ENCODE measurements at regions not wholly inside any gene's neighbourhood (a gene's known extent, or its start where the extent isn't known, plus 50 kb on each side); places are given as distances from the start of the nearest gene placed in this dataset.

DNA sequence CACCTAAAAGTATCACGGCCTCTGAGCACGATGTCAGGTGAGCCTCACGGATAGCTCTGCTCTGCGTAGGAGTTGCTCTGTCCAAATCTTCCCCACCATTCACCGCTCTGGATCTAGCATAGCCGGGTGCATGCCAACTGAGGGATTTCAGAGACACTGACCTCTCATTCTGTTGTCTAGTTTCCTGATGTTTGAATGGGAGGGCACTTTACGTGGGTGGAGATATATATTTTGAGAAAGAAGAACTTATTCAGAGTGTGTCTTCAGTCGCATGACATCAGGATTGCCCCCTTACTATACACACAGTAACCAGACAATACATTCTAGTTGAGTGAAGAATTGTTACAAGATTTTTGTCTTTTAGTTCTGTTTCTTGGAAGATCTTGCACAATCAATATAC, 96.5 kb upstream of the CITED2 start:
- intact Hi-C loops (cut with DNase I), result no loop called here
- no peaks in the 10 kb centered on the region for H3K4me1 ChIP-seq (replicated peaks)
- H3K27me3 ChIP-seq (replicated peaks; ENCODE audit: insufficient read depth), result no peaks in the 10 kb centered on the region
- no peak overlapping the region for H3K27ac ChIP-seq
- no peaks in the 10 kb centered on the region for H3K9me3 ChIP-seq
- WGBS, result 94% methylated on average over 8 of the region's 8 CpGs
- H3K4me3 ChIP-seq, result no peak overlapping the region
- TF ChIP-seq POLR2AphosphoS5 (IDR thresholded peaks at IDR 0.05), result no peak
- no peak for TF ChIP-seq POLR2A (IDR thresholded peaks at IDR 0.05)
- TF ChIP-seq, protein P1, sequence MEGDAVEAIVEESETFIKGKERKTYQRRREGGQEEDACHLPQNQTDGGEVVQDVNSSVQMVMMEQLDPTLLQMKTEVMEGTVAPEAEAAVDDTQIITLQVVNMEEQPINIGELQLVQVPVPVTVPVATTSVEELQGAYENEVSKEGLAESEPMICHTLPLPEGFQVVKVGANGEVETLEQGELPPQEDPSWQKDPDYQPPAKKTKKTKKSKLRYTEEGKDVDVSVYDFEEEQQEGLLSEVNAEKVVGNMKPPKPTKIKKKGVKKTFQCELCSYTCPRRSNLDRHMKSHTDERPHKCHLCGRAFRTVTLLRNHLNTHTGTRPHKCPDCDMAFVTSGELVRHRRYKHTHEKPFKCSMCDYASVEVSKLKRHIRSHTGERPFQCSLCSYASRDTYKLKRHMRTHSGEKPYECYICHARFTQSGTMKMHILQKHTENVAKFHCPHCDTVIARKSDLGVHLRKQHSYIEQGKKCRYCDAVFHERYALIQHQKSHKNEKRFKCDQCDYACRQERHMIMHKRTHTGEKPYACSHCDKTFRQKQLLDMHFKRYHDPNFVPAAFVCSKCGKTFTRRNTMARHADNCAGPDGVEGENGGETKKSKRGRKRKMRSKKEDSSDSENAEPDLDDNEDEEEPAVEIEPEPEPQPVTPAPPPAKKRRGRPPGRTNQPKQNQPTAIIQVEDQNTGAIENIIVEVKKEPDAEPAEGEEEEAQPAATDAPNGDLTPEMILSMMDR (IDR thresholded peaks at IDR 0.05), result no peak
- DNase-seq (ENCODE audit: low spot score), result no peak
- H3K36me3 ChIP-seq, result no peaks in the 10 kb centered on the region

DNA sequence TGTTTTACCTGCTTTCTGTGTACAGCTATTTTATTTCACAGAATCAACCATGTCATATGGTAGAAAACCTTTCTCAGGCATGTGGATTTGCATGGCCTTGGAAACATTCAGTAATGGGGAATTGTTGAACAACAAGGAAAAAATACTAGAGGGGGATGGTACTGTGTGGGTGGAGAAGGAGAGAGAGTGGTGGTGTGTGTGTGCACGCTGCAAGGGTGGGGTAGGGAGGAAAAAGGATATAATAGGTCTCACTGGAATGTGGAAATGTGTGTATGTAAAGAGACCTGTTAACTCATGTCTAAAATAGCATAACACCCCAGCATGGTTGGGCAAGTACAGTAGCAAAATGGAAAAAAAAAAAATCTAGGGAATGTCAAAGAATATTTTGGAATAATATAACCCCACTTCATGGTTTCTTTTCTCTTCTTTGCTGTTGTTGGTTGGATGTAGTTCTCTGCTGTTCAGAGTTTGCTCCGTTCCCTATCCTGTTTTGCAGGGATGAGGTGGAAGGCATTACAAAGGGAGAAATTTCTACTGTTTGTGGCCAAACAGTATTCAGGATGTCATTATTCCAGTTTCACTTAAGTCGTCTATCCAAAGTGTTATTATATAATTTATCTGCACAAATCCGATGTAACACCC, 93.9 kb upstream of the CITED2 start:
- TF ChIP-seq POLR2AphosphoS5 (IDR thresholded peaks at IDR 0.05) (no peak), POLR2A (IDR thresholded peaks at IDR 0.05) (no peak)
- TF ChIP-seq, protein P1 (IDR thresholded peaks at IDR 0.05), result no peak
- DNase-seq (ENCODE audit: low spot score), result no peak
- Histone ChIP-seq H3K4me3 (no peak overlapping the region), H3K36me3 (no peaks in the 10 kb centered on the region), H3K9me3 (no peaks in the 10 kb centered on the region), H3K27me3 (replicated peaks; ENCODE audit: insufficient read depth) (no peaks in the 10 kb centered on the region), H3K27ac (no peak overlapping the region), H3K4me1 (replicated peaks) (no peaks in the 10 kb centered on the region)
- WGBS, result 62% methylated on average over 4 of the region's 4 CpGs
- intact Hi-C loops (cut with DNase I), result no loop called here

DNA sequence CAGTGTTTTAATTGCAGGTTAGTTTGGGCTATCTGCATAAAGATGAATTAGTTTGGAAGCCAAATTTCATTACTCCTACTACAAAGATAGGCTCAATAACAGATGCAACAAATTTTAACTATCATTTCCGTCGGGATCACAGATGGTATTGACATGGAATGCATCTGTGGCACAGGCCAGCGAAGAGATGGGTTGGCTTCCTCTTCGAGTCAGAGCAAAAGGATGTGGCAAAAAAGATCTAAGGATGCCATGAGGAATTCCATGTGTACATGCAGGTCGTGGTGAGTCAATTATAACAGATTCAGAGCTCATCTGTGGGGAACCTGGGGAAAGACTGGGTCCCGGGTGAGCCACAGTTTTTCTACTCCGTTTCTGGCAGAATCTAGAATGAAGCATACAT, 83.0 kb upstream of the CITED2 start:
- H3K36me3 ChIP-seq, result no peaks in the 10 kb centered on the region
- intact Hi-C loops (cut with DNase I), result no loop called here
- no peaks in the 10 kb centered on the region for H3K4me1 ChIP-seq (replicated peaks)
- no peak overlapping the region for H3K4me3 ChIP-seq
- H3K27ac ChIP-seq, result no peak overlapping the region
- TF ChIP-seq, protein P1 (IDR thresholded peaks at IDR 0.05), result no peak
- TF ChIP-seq POLR2AphosphoS5 (IDR thresholded peaks at IDR 0.05) (no peak), POLR2A (IDR thresholded peaks at IDR 0.05) (no peak)
- no peak for DNase-seq (ENCODE audit: low spot score)
- no peaks in the 10 kb centered on the region for H3K9me3 ChIP-seq
- no peaks in the 10 kb centered on the region for H3K27me3 ChIP-seq (replicated peaks; ENCODE audit: insufficient read depth)
- WGBS, result 82% methylated on average over 7 of the region's 7 CpGs

DNA sequence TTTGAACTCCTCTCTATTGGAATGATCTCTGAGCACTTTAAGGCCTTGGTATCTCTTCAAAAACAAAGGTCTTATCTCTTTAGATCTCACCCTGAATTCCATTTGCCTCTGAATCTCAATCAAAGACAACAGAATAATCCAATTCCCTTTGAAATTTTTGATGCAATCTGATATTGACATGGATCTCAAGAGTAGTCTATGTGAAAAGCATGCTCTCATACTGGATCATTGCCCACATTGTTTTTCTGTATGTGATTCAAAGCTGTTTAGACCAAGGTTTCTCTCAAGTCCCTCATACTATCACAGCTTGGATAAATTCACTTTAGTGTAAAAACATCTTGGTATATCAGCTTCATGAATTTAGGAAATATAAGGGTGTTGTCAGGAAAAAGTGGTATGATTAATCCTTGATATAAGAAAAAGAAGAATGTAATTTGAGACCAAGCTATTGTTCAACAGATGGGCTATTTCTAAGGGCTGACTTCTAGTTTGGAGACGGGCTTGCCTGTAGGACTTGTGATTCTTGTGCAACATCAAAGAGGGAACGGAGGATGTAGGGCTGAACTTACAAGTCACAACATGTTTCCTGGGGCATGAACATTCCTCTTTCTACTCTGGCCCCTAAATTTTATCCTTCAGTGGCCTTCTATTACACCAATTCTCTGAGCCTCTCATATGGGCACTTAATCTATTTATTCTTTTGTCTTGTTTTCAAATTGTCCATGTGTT, 77.9 kb upstream of the CITED2 start:
- H3K9me3 ChIP-seq, result no peaks in the 10 kb centered on the region
- 53% methylated on average over 2 of the region's 2 CpGs for WGBS
- intact Hi-C loops (cut with DNase I), result no loop called here
- no peak for TF ChIP-seq POLR2AphosphoS5 (IDR thresholded peaks at IDR 0.05)
- TF ChIP-seq, protein P1 (IDR thresholded peaks at IDR 0.05), result no peak
- no peak for TF ChIP-seq POLR2A (IDR thresholded peaks at IDR 0.05)
- no peaks in the 10 kb centered on the region for H3K4me1 ChIP-seq (replicated peaks)
- H3K27ac ChIP-seq, result no peak overlapping the region
- no peak overlapping the region for H3K4me3 ChIP-seq
- no peak for DNase-seq (ENCODE audit: low spot score)
- H3K27me3 ChIP-seq (replicated peaks; ENCODE audit: insufficient read depth), result no peaks in the 10 kb centered on the region
- H3K36me3 ChIP-seq, result no peaks in the 10 kb centered on the region

DNA sequence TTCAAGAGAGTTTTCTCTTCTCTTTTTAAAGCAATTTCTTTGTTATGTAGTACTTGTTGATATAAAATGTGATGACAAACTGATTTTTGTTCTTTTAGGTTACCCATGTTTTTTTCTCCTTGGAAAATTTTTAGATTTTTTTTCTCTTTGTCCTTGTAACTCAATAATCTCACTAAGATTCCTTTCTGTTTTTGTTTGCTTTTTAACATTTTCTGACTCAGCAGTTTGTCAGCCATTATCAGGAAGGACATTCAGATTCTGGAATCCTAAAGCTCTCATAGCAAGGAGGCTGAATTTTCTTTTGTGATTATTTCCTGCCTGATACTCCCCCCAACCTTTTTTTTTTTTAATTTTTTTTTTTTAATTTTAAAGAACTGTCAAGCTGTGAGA, 75.2 kb upstream of the CITED2 start:
- H3K36me3 ChIP-seq, result no peaks in the 10 kb centered on the region
- H3K4me3 ChIP-seq, result no peak overlapping the region
- no peak overlapping the region for H3K27ac ChIP-seq
- no peak for TF ChIP-seq POLR2A (IDR thresholded peaks at IDR 0.05)
- TF ChIP-seq, protein P1 (IDR thresholded peaks at IDR 0.05), result no peak
- TF ChIP-seq POLR2AphosphoS5 (IDR thresholded peaks at IDR 0.05), result no peak
- DNase-seq (ENCODE audit: low spot score), result no peak
- H3K9me3 ChIP-seq, result no peaks in the 10 kb centered on the region
- no peaks in the 10 kb centered on the region for H3K27me3 ChIP-seq (replicated peaks; ENCODE audit: insufficient read depth)
- intact Hi-C loops (cut with DNase I), result no loop called here
- H3K4me1 ChIP-seq (replicated peaks), result no peaks in the 10 kb centered on the region
